ENCODE measurements at regions not wholly inside any gene's neighbourhood (a gene's known extent, or its start where the extent isn't known, plus 50 kb on each side); places are given as distances from the start of the nearest gene placed in this dataset.

DNA sequence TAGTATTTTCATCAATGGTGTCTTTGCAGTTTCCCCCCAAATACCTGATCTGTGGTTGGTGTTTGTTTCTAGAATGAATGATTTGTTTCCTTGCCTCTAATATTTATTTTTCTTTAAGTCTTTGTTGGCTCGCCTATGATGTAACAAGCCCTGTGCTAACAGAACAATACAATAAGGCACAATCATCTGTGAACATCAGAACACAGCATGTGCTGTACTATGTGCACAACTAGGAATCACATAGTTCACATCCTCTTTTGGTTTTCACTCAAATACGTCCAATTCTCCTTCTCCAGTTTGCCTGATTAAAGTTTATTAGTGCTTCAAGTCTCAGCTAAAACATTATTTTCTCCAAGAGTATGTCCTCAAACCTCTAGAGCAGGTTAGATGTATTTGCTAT is 613.1 kb downstream of the EPHA7 start:
- Histone ChIP-seq H3K36me3 (ENCODE audit: control insufficient read depth in 2 of 4, insufficient read depth in 4 of 4, low read length in 3 of 4) (no peaks in the 10 kb centered on the region), H4K20me1 (replicated peaks in 1 of 2; ENCODE audit: control insufficient read depth in 1 of 2, insufficient read depth in 2 of 2, low read length in 2 of 2) (no peaks in the 10 kb centered on the region), H2AK5ac (ENCODE audit: low read depth, low read length) (no peak overlapping the region), H3K27ac (ENCODE audit: low read depth, low read length) (no peak overlapping the region), H2BK12ac (ENCODE audit: low read depth, low read length) (no peak overlapping the region), H3K9ac (replicated peaks in 1 of 4; ENCODE audit: extremely low read depth in 1 of 4, low read depth in 3 of 4, low read length in 3 of 4) (no peak overlapping the region), H4K91ac (replicated peaks; ENCODE audit: insufficient read length, low read length) (no peak overlapping the region), H3K23me2 (ENCODE audit: low read depth, low read length) (no peaks in the 10 kb centered on the region), H3K18ac (ENCODE audit: extremely low read depth, low read length) (no peak overlapping the region), H2AFZ (ENCODE audit: low read length) (no peak overlapping the region), H3K56ac (replicated peaks; ENCODE audit: insufficient read length, low read depth, low read length) (no peak overlapping the region), H3K27me3 (replicated peaks in 1 of 4; ENCODE audit: control insufficient read depth in 3 of 4, extremely low read depth in 1 of 4, insufficient read depth in 3 of 4, low read length in 3 of 4) (no peaks in the 10 kb centered on the region), H3K4me2 (ENCODE audit: insufficient read depth in 1 of 2, low read depth in 2 of 2, low read length in 2 of 2) (no peak overlapping the region), H3K4ac (replicated peaks; ENCODE audit: insufficient read length, low read depth, low read length) (no peak overlapping the region), H2BK20ac (ENCODE audit: low read length) (no peak overlapping the region), H3K79me2 (ENCODE audit: control insufficient read depth in 1 of 2, insufficient read depth in 2 of 2, low read length in 2 of 2) (no peaks in the 10 kb centered on the region), H3K4me1 (replicated peaks in 1 of 4; ENCODE audit: control insufficient read depth in 3 of 4, insufficient read depth in 4 of 4, low read length in 3 of 4) (no peaks in the 10 kb centered on the region), H2BK120ac (replicated peaks; ENCODE audit: low read depth, low read length) (no peak overlapping the region), H2BK15ac (ENCODE audit: low read length) (no peak overlapping the region), H4K5ac (ENCODE audit: insufficient read length, low read depth, low read length) (no peak overlapping the region), H3K23ac (ENCODE audit: insufficient read length) (no peak overlapping the region), H4K8ac (ENCODE audit: extremely low read depth, insufficient read depth, low read length) (no peak overlapping the region), H2BK5ac (ENCODE audit: low read depth, low read length) (no peak overlapping the region), H3K4me3 (ENCODE audit: extremely low read depth in 1 of 4, insufficient read depth in 2 of 4, low read depth in 3 of 4, low read length in 4 of 4) (no peak overlapping the region), H3K79me1 (ENCODE audit: low read depth, low read length) (no peaks in the 10 kb centered on the region), H3K14ac (ENCODE audit: insufficient read length) (no peak overlapping the region), H3K9me3 (ENCODE audit: insufficient read depth in 2 of 2, low read depth in 1 of 2, low read length in 1 of 2) (no peaks in the 10 kb centered on the region)
- 74% methylated on average over 2 of the region's 2 CpGs; no CpG with 5 or more reads in 1 of the 2 experiments for WGBS, 2 experiments (ENCODE audit: extremely low coverage in 1 of 2, insufficient coverage in 1 of 2, insufficient read length in 1 of 2, insufficient replicate concordance in 2 of 2, low coverage in 1 of 2, low lambda C conversion rate in 2 of 2, missing lambda C conversion rate in 1 of 2)
- FAIRE-seq (no peak), DNase-seq (ENCODE audit: low read depth in 1 of 2, low spot score in 2 of 2) (no peak)
- CTCF ChIA-PET (ENCODE audit: partially characterized antibody), result no interaction called here
- POLR2A ChIA-PET (ENCODE audit: partially characterized antibody), result no interaction called here
- TF ChIP-seq RAD21 (IDR thresholded peaks at IDR 0.05 in 1 of 2, conservative IDR thresholded peaks at IDR 0.05 in 1 of 2; ENCODE audit: low read depth in 2 of 2, low read length in 2 of 2), result no peak

All from H1 (cell line).